Esophagus muscularis mucosa (tissue), 4 donors: ENCODE measurements at regions not wholly inside any gene's neighbourhood (a gene's known extent, or its start where the extent isn't known, plus 50 kb on each side); places are given as distances from the start of the nearest gene placed in this dataset.

Experiments used
- DNase-seq: peaks from one replicate; pipeline ENCODE4 v3.0.0-alpha.2; 2017; ENCODE audit errors: extremely low spot score
- H3K27ac ChIP-seq, 4 donors: fragments of 200-600 bp; sonication (generic); replicated peaks in 1 of 4; 1 replicate in 3 of 4; 2 replicates in 1 of 4; pipeline ENCODE4 v1.5.1; 2016 to 2019; ENCODE audit warnings: mild to moderate bottlenecking in 1 of 4
- H3K27me3 ChIP-seq, 4 donors: fragments of 200-600 bp; sonication (generic); one replicate each; pipeline versions ENCODE4 v1.5.1 to v1.6.0; 2016 to 2019
- H3K36me3 ChIP-seq, 4 donors: fragments of 200-600 bp; sonication (generic); one replicate each; pipeline ENCODE4 v1.5.1; 2016 to 2019
- H3K4me1 ChIP-seq, 4 donors: fragments of 200-600 bp; sonication (generic); one replicate each; pipeline ENCODE4 v1.5.1; 2016 to 2019
- H3K4me3 ChIP-seq, 4 donors: fragments of 200-600 bp; sonication (generic); 1 replicate in 2 of 4; 2 replicates in 2 of 4; pipeline ENCODE4 v1.5.1; 2016 to 2019; ENCODE audit warnings: mild to moderate bottlenecking in 4 of 4, moderate library complexity in 1 of 4
- H3K9me3 ChIP-seq, 4 donors: fragments of 200-600 bp; sonication (generic); 1 replicate in 3 of 4; 2 replicates in 1 of 4; pipeline ENCODE4 v1.5.1; 2016 to 2019
- CTCF ChIP-seq, 3 experiments: fragments of 200-600 bp in 2 of 3; fragments of 450-650 bp in 1 of 3; sonication (generic) in 2 of 3; IDR thresholded peaks; one replicate each; pipeline ENCODE4 v1.5.1; 2017 to 2019; ENCODE audit warnings: antibody characterized with exemption in 3 of 3, mild to moderate bottlenecking in 2 of 3, moderate library complexity in 1 of 3
- EP300 ChIP-seq: sonication (generic); formaldehyde crosslinking; IDR thresholded peaks from one replicate; pipeline ENCODE4 v1.6.1; 2017; ENCODE audit warnings: antibody characterized with exemption
- POLR2A ChIP-seq: fragments of 450-650 bp; IDR thresholded peaks from one replicate; pipeline ENCODE4 v1.6.1; 2017; ENCODE audit warnings: antibody characterized with exemption, moderate library complexity, mild to moderate bottlenecking, low read depth
- POLR2AphosphoS5 ChIP-seq, 2 donors: sonication (generic); formaldehyde crosslinking; IDR thresholded peaks; one replicate each; pipeline ENCODE4 v1.6.1; 2017; ENCODE audit warnings: antibody characterized with exemption in 2 of 2
- WGBS: methylation state at CpG from one replicate; pipeline ENCODE4 v1.1.5; 2018; 5-methylcytosine and 5-hydroxymethylcytosine counted together
- intact Hi-C: fragments of 100-400 bp; cut with DNase I; formaldehyde crosslinking; loops from one replicate; pipeline ENCODE4 v1.15.1; 2023

- TF ChIP-seq POLR2A (no peak), EP300 (no peak), POLR2AphosphoS5 (IDR thresholded peaks at IDR 0.05) (no peak)
- H3K36me3 ChIP-seq, result no peaks in the 10 kb centered on the region
- no peak overlapping the region for H3K4me3 ChIP-seq
- no peak overlapping the region for H3K27ac ChIP-seq
- intact Hi-C loops, result no loop called here
- H3K27me3 ChIP-seq, result no peaks in the 10 kb centered on the region
- no peak for DNase-seq
- H3K9me3 ChIP-seq, result no peaks in the 10 kb centered on the region
- H3K4me1 ChIP-seq, result no peaks in the 10 kb centered on the region
Measured at GRCh38 chr1:73821520-73821919, 376.5 kb downstream of the LRRIQ3 start.

DNA sequence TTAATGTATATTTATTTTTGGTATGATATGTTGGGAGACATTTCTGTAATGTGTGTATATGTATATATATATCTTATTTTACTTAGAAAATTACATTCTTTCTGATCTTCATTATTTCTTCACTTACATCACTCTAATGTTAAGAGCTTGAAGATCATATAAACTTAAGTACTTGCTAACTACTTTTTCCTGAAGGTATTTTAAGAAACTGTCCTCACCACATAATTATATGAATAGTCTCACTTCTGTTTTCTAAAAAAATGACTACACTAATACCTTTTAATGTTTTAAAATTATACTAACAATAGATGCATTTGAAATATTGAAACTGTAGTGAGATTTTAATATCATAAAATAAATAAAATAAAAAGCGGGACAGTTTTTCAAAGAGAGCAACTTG, 377.1 kb downstream of the LRRIQ3 start:
- Histone ChIP-seq H3K4me3 (no peak overlapping the region), H3K27ac (no peak overlapping the region), H3K36me3 (no peaks in the 10 kb centered on the region), H3K27me3 (no peaks in the 10 kb centered on the region), H3K9me3 (peaks cover 0 to 2% (median 0%) of the 10 kb centered on the region in 4 donors), H3K4me1 (no peaks in the 10 kb centered on the region)
- DNase-seq, result no peak
- intact Hi-C loops, result no loop called here
- 89% methylated on average over 1 of the region's 1 CpG for WGBS
- no peak for TF ChIP-seq POLR2A
- TF ChIP-seq CTCF (IDR thresholded peaks at IDR 0.05), result no peak
- no peak for TF ChIP-seq POLR2AphosphoS5 (IDR thresholded peaks at IDR 0.05)
- no peak for TF ChIP-seq EP300

DNA sequence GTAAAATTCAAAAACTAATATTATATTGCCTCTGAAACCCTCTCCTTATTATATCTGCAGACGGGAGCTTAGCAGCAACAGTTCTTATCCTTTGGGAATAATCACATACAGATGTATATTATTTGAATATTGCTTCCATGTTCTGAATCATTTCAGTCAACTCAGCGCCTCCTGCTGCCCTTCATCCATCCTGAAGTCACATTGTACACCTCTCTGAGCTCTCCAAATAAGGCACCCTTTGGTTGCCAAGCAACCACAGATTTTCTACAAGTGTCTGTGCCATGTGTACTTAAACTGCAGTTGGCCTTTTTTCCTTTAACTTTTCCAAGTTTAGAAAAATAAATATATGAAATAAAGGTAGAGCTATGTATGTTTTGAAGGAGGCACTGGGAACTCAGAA, 384.3 kb downstream of the LRRIQ3 start:
- Histone ChIP-seq H3K4me3 (no peak overlapping the region), H3K4me1 (peaks cover 0 to 14% (median 0%) of the 10 kb centered on the region in 4 donors), H3K36me3 (no peaks in the 10 kb centered on the region), H3K27me3 (no peaks in the 10 kb centered on the region), H3K27ac (no peak overlapping the region), H3K9me3 (peaks cover 0 to 4% (median 0%) of the 10 kb centered on the region in 4 donors)
- WGBS, result 42% methylated on average over 2 of the region's 2 CpGs
- TF ChIP-seq POLR2A (no peak), EP300 (no peak), POLR2AphosphoS5 (IDR thresholded peaks at IDR 0.05) (no peak), CTCF (IDR thresholded peaks at IDR 0.05) (no peak)
- no peak for DNase-seq
- intact Hi-C loops, result no loop called here

DNA sequence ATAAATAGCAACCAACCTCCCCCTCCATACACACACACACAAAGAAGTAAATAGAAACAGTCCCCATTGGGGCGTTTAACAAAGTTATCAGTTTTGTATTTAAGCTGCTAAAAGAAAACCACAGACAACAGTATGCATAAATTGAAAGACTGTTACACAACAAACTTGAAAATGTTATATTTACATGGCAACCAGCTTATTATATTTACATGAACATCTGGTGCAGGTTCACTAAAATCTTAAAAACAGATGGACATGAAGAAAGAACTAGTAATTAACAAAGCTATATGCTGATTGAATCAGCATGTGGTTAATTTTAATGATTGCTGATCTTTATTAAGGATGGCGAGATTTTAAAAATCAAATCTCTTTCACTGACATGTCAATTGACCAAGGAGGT, 384.7 kb downstream of the LRRIQ3 start:
- H3K27ac ChIP-seq, result no peak overlapping the region
- no peak overlapping the region for H3K4me3 ChIP-seq
- intact Hi-C loops, result no loop called here
- H3K9me3 ChIP-seq, result peaks cover 0 to 4% (median 0%) of the 10 kb centered on the region in 4 donors
- H3K4me1 ChIP-seq, result peaks cover 0 to 14% (median 0%) of the 10 kb centered on the region in 4 donors
- TF ChIP-seq POLR2A (no peak), POLR2AphosphoS5 (IDR thresholded peaks at IDR 0.05) (no peak), EP300 (no peak), CTCF (IDR thresholded peaks at IDR 0.05) (no peak)
- DNase-seq, result no peak
- WGBS, result 82% methylated on average over 2 of the region's 2 CpGs
- H3K27me3 ChIP-seq, result no peaks in the 10 kb centered on the region
- no peaks in the 10 kb centered on the region for H3K36me3 ChIP-seq

DNA sequence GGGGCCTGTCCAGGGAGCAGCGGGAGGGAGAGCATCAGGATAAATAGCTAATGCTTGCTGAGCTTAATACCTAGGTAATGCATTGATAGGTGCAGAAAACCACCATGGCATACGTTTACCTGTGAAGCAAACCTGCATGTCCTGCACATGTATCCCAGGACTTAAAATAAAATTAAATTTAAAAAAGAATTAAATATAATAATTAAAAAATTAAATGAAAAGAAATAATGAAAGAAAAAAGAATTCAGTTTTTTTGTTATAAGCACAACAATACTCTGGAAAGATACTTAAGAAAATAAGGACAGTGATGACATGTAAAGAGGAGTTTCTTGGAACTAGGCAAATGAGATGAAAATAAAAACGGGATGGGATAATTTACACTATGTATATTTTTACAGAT, 386.2 kb downstream of the LRRIQ3 start:
- no peaks in the 10 kb centered on the region for H3K27me3 ChIP-seq
- no peak overlapping the region for H3K4me3 ChIP-seq
- WGBS, result 71% methylated on average over 3 of the region's 3 CpGs
- H3K9me3 ChIP-seq, result peaks cover 0 to 4% (median 0%) of the 10 kb centered on the region in 4 donors
- no peak for DNase-seq
- no peak overlapping the region for H3K27ac ChIP-seq
- TF ChIP-seq CTCF (IDR thresholded peaks at IDR 0.05), result no peak
- no peak for TF ChIP-seq POLR2A
- TF ChIP-seq EP300, result no peak
- intact Hi-C loops, result no loop called here
- H3K36me3 ChIP-seq, result no peaks in the 10 kb centered on the region
- H3K4me1 ChIP-seq, result peaks cover 0 to 14% (median 0%) of the 10 kb centered on the region in 4 donors
